HUES48 (cell line): ENCODE measurements at regions not wholly inside any gene's neighbourhood (a gene's known extent, or its start where the extent isn't known, plus 50 kb on each side); places are given as distances from the start of the nearest gene placed in this dataset.
A peak's percentile ranks its signal among the peaks of the same experiment; 100 is the strongest.

Experiments used
- H3K27ac ChIP-seq: one replicate; pipeline ENCODE4 v1.7.0; 2013; ENCODE audit warnings: low read depth, low read length, inconsistent platforms
- H3K27me3 ChIP-seq: 2 replicates; pipeline ENCODE4 v1.6.1; 2013; ENCODE audit warnings: mild to moderate bottlenecking, low read length; ENCODE audit not compliant: control insufficient read depth, insufficient read depth
- H3K36me3 ChIP-seq: 2 replicates; pipeline ENCODE4 v1.6.1; 2013; ENCODE audit warnings: low read length; ENCODE audit not compliant: control insufficient read depth, insufficient read depth
- H3K4me1 ChIP-seq: 2 replicates; pipeline ENCODE4 v1.6.1; 2013; ENCODE audit warnings: mild to moderate bottlenecking, low read length; ENCODE audit not compliant: control insufficient read depth, insufficient read depth
- H3K4me3 ChIP-seq: 2 replicates; pipeline ENCODE4 v1.5.1; 2013; ENCODE audit warnings: mild to moderate bottlenecking, low read depth, low read length
- H3K9ac ChIP-seq: 2 replicates; pipeline ENCODE4 v1.6.1; 2013; ENCODE audit warnings: mild to moderate bottlenecking, low read depth, low read length, moderate library complexity
- H3K9me3 ChIP-seq: 2 replicates; pipeline ENCODE4 v1.6.1; 2013; ENCODE audit warnings: low read length; ENCODE audit not compliant: control insufficient read depth, insufficient read depth

- peaks cover 14% of the 10 kb centered on the region for H3K4me1 ChIP-seq
- no peak overlapping the region for H3K9ac ChIP-seq
- no peak overlapping the region for H3K27ac ChIP-seq
- no peaks in the 10 kb centered on the region for H3K9me3 ChIP-seq
- H3K27me3 ChIP-seq = no peaks in the 10 kb centered on the region
- no peaks in the 10 kb centered on the region for H3K36me3 ChIP-seq
- no peak overlapping the region for H3K4me3 ChIP-seq
Measured at GRCh38 chr14:61179796-61180398, 101.2 kb downstream of the TMEM30B start.

DNA sequence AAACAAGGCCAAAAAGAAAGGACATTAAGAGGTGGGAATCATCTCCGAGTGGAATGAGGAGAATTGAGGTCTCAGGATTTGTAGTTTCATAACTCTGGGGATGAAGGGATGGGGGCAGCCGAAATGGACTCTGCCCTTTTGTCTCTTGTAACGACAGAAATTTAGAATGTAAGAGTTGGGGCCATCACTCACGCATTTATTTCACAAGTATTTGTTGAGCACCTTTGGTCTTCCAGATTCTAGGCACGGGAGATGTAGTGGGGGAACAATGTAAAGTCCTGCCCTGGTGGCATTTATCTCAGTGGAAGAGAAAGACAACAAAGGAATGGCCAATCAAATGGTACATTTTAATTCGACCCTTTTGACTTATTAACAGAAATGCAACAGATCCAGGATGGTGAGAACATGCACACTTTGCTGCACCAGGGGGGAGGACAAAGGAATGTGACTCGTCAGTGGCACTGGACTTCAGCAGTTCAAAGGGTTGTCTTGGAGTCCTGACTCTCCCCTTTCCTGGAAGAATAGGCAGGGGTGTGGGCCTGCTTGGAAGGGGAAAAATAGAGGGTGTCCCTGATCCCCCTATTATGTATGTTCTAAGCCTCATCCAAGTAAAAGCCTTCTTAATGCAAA is 102.0 kb downstream of the TMEM30B start:
- H3K9me3 ChIP-seq = no peaks in the 10 kb centered on the region
- peaks cover 21% of the 10 kb centered on the region for H3K4me1 ChIP-seq
- H3K9ac ChIP-seq = no peak overlapping the region
- no peaks in the 10 kb centered on the region for H3K27me3 ChIP-seq
- H3K4me3 ChIP-seq = no peak overlapping the region
- no peaks in the 10 kb centered on the region for H3K36me3 ChIP-seq
- H3K27ac ChIP-seq = peak overlapping the region; percentile 40

DNA sequence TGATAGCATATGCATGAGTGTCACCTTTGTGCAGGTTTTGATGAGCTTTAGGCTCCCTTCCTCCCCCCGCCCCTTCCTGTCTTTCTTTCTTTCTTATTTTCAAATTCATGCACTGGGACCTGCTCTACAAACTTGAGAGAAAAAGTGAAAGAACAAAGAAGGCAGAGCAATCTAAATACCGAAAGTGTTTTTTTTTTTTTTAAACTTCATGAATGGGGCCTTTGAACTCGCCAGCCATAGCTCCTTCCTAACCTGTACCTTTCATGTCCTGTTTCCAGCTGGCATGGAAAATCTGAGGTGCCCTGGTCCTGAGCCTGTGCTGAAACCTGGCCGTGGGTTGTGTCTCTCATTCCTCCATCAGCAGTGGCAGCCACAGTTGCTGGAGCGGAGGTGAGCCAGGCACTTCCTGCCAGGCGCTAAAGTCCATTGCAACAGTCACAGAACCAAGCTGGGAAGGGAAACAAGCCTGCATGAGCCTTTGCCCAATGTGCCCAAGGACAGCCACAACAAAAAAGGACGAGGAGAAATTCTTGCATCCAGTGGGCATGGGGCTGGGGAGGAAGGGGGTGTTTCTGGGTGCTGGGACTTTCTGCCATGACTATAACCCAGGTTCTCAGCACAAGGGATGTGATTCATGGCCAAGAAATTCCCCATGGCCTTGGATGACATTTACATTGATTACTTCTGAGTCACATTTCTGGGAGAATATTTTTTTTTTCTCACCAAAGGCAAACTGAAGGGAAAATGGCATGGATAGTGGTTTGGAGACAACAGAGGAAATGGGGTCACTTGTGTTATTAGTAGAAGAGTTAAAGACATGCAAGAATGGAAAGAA is 102.7 kb downstream of the TMEM30B start:
- H3K27ac ChIP-seq = peak overlapping the region; percentile 82
- no peak overlapping the region for H3K4me3 ChIP-seq
- no peaks in the 10 kb centered on the region for H3K27me3 ChIP-seq
- peaks cover 25% of the 10 kb centered on the region for H3K4me1 ChIP-seq
- no peaks in the 10 kb centered on the region for H3K36me3 ChIP-seq
- H3K9me3 ChIP-seq = peaks cover under 1% of the 10 kb centered on the region; the same call in 1 of the 2 replicates
- no peak overlapping the region for H3K9ac ChIP-seq

DNA sequence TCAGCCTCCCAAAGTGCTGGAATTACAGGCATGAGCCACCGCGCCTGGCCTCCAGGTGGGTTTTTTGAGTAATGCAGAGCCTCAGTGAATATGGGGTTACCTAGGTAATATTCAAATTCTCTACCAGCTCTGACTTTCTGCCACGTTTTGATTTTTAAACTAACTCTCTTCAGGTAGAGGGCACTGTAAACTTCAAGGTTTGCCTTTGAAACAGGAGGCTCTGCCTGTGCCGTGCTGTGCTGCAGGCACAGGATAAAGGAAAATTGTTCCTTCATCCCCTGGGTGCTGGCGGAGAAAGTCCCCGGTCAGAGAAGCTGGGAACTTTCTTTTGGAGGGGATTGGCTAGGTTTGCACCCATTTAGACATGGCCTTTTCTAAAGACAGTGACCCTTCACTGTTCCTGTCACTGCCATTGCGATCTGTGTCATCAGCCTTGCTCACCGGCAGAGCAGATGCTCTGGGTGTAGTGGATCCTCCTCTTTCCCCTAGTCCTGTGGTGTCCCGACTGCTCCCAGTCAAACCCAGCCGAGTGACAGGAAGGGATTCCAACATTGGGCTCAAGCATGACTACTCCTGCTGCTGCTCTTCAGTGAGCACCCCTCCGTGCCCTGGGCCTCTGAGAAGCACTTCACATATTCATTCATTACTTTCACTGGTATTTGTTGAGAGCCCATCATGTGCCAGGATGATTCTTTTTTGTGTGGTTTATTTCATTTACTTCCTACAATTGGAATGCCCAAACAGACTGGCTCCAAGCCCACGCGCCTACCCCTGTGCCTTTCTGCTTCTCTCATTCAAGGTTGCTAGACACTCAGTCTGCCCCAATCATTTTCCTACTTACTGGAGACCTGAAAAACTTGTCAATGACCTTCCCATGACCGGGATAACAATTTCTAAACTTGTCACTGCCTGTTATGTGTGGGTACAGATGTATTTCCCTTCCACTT is 103.6 kb downstream of the TMEM30B start:
- H3K4me3 ChIP-seq = no peak overlapping the region

GRCh38 chr14:61176686-61177085 is 104.5 kb downstream of the TMEM30B start:
- H3K27me3 ChIP-seq = no peaks in the 10 kb centered on the region
- no peak overlapping the region for H3K27ac ChIP-seq
- peaks cover 25% of the 10 kb centered on the region for H3K4me1 ChIP-seq
- no peak overlapping the region for H3K9ac ChIP-seq
- peaks cover 5% of the 10 kb centered on the region for H3K9me3 ChIP-seq
- H3K4me3 ChIP-seq = no peak overlapping the region
- no peaks in the 10 kb centered on the region for H3K36me3 ChIP-seq

More for the DNA sequence above, 103.6 kb downstream of the TMEM30B start:
- Histone ChIP-seq H3K9me3 (peaks cover 5% of the 10 kb centered on the region), H3K27me3 (no peaks in the 10 kb centered on the region), H3K4me1 (peaks cover 25% of the 10 kb centered on the region), H3K27ac (peak overlapping the region; percentile 82), H3K36me3 (no peaks in the 10 kb centered on the region), H3K9ac (no peak overlapping the region)

- H3K9ac ChIP-seq = no peak overlapping the region
- peaks cover 5% of the 10 kb centered on the region for H3K9me3 ChIP-seq
- H3K27me3 ChIP-seq = no peaks in the 10 kb centered on the region
- no peaks in the 10 kb centered on the region for H3K36me3 ChIP-seq
- no peak overlapping the region for H3K4me3 ChIP-seq
- H3K27ac ChIP-seq = peak overlapping the region; percentile 71
- peaks cover 25% of the 10 kb centered on the region for H3K4me1 ChIP-seq
Measured at GRCh38 chr14:61174987-61175386, 106.2 kb downstream of the TMEM30B start.

- H3K4me1 ChIP-seq = peaks cover 25% of the 10 kb centered on the region
- peak overlapping the region; percentile 71 for H3K27ac ChIP-seq
- H3K36me3 ChIP-seq = no peaks in the 10 kb centered on the region
- no peak overlapping the region for H3K9ac ChIP-seq
- H3K9me3 ChIP-seq = peaks cover 5% of the 10 kb centered on the region
- no peak overlapping the region for H3K4me3 ChIP-seq
- no peaks in the 10 kb centered on the region for H3K27me3 ChIP-seq
Measured at GRCh38 chr14:61174441-61174891, 106.7 kb downstream of the TMEM30B start.

GRCh38 chr14:61171727-61172126 is 109.4 kb downstream of the TMEM30B start:
- Histone ChIP-seq H3K9me3 (peaks cover 5% of the 10 kb centered on the region), H3K4me1 (peaks cover 15% of the 10 kb centered on the region), H3K27ac (no peak overlapping the region), H3K36me3 (no peaks in the 10 kb centered on the region), H3K9ac (no peak overlapping the region), H3K4me3 (no peak overlapping the region), H3K27me3 (no peaks in the 10 kb centered on the region)

DNA sequence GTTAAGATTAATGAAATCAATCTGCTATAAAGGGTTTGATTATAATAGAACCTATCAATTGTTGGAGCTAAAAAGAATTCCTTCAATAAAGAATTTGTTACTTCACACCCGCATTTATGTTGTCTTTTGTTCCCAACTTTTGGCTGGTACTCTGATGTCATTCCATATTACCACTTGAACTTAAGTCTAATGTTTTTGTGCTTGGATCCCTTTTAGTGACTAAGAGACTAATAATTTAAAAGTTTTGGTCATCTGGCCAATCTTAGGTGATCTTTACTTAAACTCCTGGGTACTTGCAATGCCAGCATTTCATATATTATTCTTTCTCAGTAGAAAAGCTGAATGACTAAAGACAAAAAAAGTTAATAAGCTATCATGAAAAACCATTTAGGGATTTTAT is 113.0 kb downstream of the TMEM30B start:
- no peaks in the 10 kb centered on the region for H3K27me3 ChIP-seq
- no peak overlapping the region for H3K9ac ChIP-seq

DNA sequence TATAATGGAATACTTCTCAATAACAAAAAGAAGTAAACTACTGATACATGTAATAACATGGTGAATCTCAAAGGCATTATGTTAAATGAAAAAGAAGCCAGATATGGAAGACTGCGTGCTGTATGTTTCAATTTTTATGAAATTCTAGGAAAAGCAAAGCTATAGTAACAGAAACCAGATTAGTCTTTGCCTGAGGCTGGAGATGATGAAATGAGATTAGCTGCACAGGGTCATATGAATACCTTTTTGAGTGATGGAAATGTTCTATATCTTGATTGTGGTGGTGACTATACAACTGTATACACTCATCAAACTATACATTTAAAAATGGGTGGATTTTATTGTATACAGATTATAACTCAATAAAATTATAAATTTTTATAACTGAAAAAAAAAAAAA is 113.5 kb downstream of the TMEM30B start:
- Histone ChIP-seq H3K36me3 (no peaks in the 10 kb centered on the region), H3K27ac (no peak overlapping the region), H3K4me1 (no peaks in the 10 kb centered on the region), H3K27me3 (no peaks in the 10 kb centered on the region), H3K4me3 (no peak overlapping the region), H3K9ac (no peak overlapping the region), H3K9me3 (no peaks in the 10 kb centered on the region)

More for the DNA sequence above, 113.0 kb downstream of the TMEM30B start:
- Histone ChIP-seq H3K9me3 (peaks cover 3% of the 10 kb centered on the region; the same call in 1 of the 2 replicates), H3K4me1 (no peaks in the 10 kb centered on the region), H3K36me3 (no peaks in the 10 kb centered on the region), H3K4me3 (no peak overlapping the region), H3K27ac (no peak overlapping the region)
